ENCODE measurements at regions not wholly inside any gene's neighbourhood (a gene's known extent, or its start where the extent isn't known, plus 50 kb on each side); places are given as distances from the start of the nearest gene placed in this dataset.

DNA sequence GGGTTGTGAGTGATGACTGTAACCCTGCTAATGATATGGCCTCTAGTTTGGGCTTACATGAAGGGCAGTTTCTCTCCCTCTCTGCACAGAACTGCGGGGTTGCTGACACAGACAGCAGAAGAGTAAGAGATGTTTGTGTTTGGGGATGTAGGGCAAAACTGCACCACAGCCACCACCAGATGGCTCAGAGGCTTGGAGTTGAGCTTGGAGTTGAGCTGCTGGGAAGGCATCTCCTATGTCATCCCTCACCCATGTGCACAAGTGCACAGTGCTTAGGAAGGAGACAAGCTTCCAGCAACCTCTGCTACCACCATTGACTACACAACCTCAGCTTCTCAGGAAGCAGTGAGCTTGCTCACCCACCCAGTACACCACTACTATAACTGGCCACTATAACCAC is 303.9 kb upstream of the DEFB112 start:
- TF ChIP-seq CTCF (IDR thresholded peaks at IDR 0.05) (no peak), EZH2 (IDR thresholded peaks at IDR 0.05) (no peak)

Measured in neural progenitor cell (in vitro differentiated cells).